LNCAP (cell line): ENCODE measurements at regions not wholly inside any gene's neighbourhood (a gene's known extent, or its start where the extent isn't known, plus 50 kb on each side); places are given as distances from the start of the nearest gene placed in this dataset.

Experiments
- CTCF ChIP-seq: fragments of 450-650 bp; IDR thresholded peaks from 2 replicates; pipeline ENCODE4 v1.5.1; 2017; ENCODE audit warnings: mild to moderate bottlenecking

DNA sequence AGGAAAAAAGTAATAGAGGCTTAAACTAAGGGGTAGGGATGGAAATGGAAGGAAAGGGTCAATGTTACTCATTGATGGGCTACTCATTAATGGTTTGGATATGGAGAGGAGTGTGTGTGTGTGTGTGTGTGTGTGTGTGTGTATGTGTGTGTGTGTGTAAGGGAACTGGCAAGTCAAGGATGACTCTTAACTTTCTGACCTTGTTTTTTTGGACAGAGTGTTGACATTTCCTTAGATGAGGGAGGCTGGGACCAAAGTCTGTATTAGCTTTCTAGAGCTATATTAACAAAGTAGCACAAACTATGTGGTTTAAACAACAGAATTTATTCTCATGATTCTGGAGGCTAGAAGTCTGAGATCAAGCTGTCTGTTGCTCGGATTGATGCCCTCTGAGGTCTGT lies 202.7 kb downstream of the GBA3 start:
- no peak for TF ChIP-seq CTCF

DNA sequence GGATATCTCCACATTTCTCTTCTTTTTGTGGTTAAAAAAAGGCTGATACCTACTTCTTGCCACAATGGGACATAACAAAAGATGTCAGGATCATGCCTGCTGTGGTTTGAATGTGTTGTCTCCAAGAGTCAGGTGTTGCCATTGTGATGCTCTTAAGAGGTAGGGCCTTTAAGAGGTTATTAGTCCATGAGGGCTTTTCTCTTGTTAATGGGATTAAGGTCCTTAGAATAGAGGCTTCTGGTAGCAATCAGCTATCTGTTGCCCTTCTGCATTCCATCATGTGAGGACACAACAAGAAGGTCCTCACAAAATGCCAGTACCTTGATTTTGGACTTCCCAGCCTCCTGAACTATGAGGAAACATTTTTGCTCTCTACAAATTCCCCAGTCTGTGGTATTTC lies 191.4 kb downstream of the GBA3 start:
- no peak for TF ChIP-seq CTCF

DNA sequence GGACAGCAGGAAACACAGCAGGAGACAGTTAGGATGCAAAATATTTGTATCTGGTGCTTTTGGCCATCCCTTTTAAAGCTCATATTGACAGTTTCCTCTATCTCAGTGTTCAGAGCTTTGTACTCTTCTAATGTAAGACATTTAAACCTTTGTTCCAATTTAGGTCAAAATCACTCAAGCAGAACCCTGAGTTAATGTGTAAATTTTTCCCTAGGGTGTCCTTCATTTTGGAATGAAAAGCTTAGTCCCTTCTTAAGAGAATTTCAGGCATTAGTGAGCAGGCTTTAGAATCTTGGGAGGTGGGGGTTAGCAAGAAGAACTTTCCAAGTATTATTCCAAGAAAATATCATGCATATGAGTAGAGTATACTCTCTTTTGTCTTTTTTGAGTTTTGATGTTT lies 188.7 kb downstream of the GBA3 start:
- TF ChIP-seq CTCF = no peak

GRCh38 chr4:22877486-22878052 lies 184.8 kb downstream of the GBA3 start:
- TF ChIP-seq CTCF = no peak

DNA sequence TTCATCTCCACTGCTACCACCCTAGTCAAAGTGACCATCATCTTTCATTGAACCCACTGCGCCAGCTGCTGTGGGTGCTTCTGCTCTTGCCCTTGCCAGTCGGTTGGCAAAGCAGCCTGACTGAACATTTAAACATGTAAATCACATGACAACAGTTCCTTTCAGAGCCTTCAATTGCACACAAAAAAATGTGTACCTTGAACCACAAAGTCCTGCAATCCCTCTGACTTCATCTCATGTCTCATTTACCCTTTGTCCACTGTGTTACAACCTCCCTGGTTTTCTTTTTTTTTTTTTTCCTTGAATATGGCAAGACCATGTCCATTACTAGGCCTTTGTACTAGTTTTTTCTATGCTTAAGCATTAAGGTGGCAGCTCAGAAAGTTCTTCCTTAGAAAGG lies 183.5 kb downstream of the GBA3 start:
- TF ChIP-seq CTCF = no peak

DNA sequence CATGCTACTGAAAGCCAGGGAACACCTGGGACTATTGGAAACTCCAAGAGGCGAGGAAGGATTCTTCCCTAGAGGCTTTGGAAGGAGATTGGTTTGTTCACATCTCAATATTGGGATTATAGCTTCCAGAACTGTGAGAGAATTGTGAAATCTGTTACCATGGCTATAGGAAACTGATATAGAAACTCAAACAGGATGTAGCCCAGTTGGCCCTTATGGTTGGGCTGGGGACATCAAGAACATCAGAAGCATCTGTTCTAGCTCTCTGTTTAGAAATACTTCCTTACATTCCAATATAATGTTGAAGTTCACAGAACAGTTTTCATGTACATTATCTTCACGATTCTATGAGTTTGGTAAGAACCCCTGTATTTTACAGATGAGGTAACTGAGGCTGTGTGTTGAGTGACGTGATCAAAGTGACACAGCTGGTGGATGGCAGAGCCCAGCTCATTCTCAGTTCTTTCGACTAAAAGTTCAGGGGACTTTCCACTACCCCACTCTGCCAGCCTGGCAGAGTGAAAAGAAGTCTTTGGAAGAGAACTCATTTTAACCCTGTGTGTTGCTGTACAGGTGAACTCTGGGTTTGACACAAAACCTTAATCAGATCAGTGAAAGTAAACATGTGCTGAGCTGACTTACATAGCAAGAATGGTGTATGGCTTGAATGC lies 183.0 kb downstream of the GBA3 start:
- TF ChIP-seq CTCF = no peak

DNA sequence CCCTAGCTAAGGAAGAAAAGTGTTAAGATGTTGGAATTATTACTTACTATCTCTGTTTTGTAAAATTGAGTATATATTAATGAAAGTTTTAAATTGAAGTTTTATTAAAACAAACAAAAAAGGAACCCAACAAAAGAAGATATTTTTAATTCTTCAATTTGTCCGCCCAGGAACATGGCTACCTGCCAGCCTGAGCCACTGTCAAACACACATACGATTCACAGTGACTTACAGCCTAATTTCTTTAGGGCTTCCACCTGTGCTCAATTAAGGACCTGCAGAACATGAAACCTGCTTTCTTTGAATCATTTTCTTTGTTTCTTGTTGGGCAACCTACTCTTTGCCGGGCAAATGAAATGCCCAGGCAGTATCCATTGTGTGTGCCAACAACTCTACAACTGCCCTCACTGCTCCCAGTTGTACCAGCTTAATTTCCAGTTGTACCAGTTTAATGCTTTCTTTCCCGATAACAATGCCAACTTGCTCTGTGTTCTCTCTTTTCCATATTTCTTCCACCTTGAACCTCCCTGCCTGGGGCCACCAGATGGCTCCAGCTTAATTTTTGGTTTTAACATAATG lies 181.7 kb downstream of the GBA3 start:
- TF ChIP-seq CTCF = no peak
